ENCODE measurements at regions not wholly inside any gene's neighbourhood (a gene's known extent, or its start where the extent isn't known, plus 50 kb on each side); places are given as distances from the start of the nearest gene placed in this dataset.

GRCh38 chr1:55339681-55340080 is 124.5 kb upstream of the USP24 start:
- no CpG with 5 or more reads among the region's 4 CpGs for WGBS (ENCODE audit: extremely low coverage, insufficient read length, low lambda C conversion rate)
- no peak overlapping the region for H4K5ac ChIP-seq (ENCODE audit: insufficient read length, low read depth, low read length)
- no peaks in the 10 kb centered on the region for H3K79me1 ChIP-seq (ENCODE audit: insufficient read depth, low read depth, low read length, poor library complexity, severe bottlenecking)
- no peak overlapping the region for H2AFZ ChIP-seq (ENCODE audit: low read length)
- H3K23me2 ChIP-seq (ENCODE audit: insufficient read length, low read depth, low read length, poor library complexity, severe bottlenecking) = no peaks in the 10 kb centered on the region
- TF ChIP-seq CTCF (conservative IDR thresholded peaks at IDR 0.05) = no peak
- Mint-ChIP-seq H3K36me3 (ENCODE audit: insufficient read depth in 1 of 3, low read depth in 3 of 3) (peaks cover 0 to 5% (median 0%) of the 10 kb centered on the region in 3 experiments; a peak in 2 of 7 replicates), H3K4me1 (peaks cover 0 to 3% of the 10 kb centered on the region in 2 experiments; a peak in 1 of 4 replicates), H3K4me3 (no peak overlapping the region), H3K27me3 (ENCODE audit: low read depth) (peaks cover 2% of the 10 kb centered on the region), H3K9me3 (peaks cover 8 to 12% of the 10 kb centered on the region in 2 experiments), H3K27ac (no peak overlapping the region)
- no peaks in the 10 kb centered on the region for H3K27me3 ChIP-seq (ENCODE audit: insufficient read depth, low read length)
- H2BK12ac ChIP-seq (ENCODE audit: insufficient read length, low read depth, low read length) = no peak overlapping the region
- no peaks in the 10 kb centered on the region for H3K9me3 ChIP-seq (ENCODE audit: control insufficient read depth, low read depth, low read length)
- no peak overlapping the region for H2BK20ac ChIP-seq (ENCODE audit: low read depth, low read length, poor library complexity, severe bottlenecking)
- no peak overlapping the region for H3K27ac ChIP-seq (ENCODE audit: insufficient read length, low read depth, low read length)
- H3K18ac ChIP-seq (ENCODE audit: insufficient read length, low read depth, low read length) = no peak overlapping the region
- H3K4me2 ChIP-seq (ENCODE audit: insufficient read depth, insufficient read length, low read length) = no peak overlapping the region
- H3K14ac ChIP-seq (ENCODE audit: insufficient read depth, low read length) = no peak overlapping the region
- H4K91ac ChIP-seq (ENCODE audit: insufficient read length, low read depth, low read length) = no peak overlapping the region
- no peak overlapping the region for H3T11ph ChIP-seq (ENCODE audit: low read length)
- H3K4ac ChIP-seq (ENCODE audit: low read depth, low read length) = no peak overlapping the region
- no peaks in the 10 kb centered on the region for H3K79me2 ChIP-seq (ENCODE audit: insufficient read depth, low read length)
- H3K56ac ChIP-seq (ENCODE audit: insufficient read length, low read depth, low read length) = no peak overlapping the region
- H3K23ac ChIP-seq (ENCODE audit: insufficient read length, low read depth, low read length) = no peak overlapping the region
- no peak overlapping the region for H2BK120ac ChIP-seq (ENCODE audit: low read depth, low read length, poor library complexity, severe bottlenecking)
- no peak for DNase-seq
- H2AK5ac ChIP-seq (ENCODE audit: insufficient read length, low read length) = no peak overlapping the region
- H3K4me1 ChIP-seq (ENCODE audit: insufficient read depth, low read length) = no peaks in the 10 kb centered on the region
- no peak overlapping the region for H3K9ac ChIP-seq (ENCODE audit: extremely low read depth, insufficient read length, low read length)
- H2BK15ac ChIP-seq (ENCODE audit: low read depth, low read length) = no peak overlapping the region
- no peak overlapping the region for H4K8ac ChIP-seq (replicated peaks; ENCODE audit: insufficient read length, low read depth, low read length)
- H4K20me1 ChIP-seq (ENCODE audit: control insufficient read depth, insufficient read depth, insufficient read length) = no peaks in the 10 kb centered on the region
- no peak overlapping the region for H2BK5ac ChIP-seq (ENCODE audit: insufficient read length, low read length)

Measured in H9 (cell line).